GM10248 (cell line): ENCODE measurements at regions not wholly inside any gene's neighbourhood (a gene's known extent, or its start where the extent isn't known, plus 50 kb on each side); places are given as distances from the start of the nearest gene placed in this dataset.

ENCODE experiments used
- CTCF ChIA-PET: fragments of 300-600 bp; sonication (Branson Sonifier 250); formaldehyde crosslinking; extraction: SDS; loops from one replicate; lab custom pipeline; 2021; ENCODE audit warnings: antibody characterized with exemption; lab: Yijun Ruan, JAX
- POLR2A ChIA-PET: fragments of 350-650 bp; sonication (Branson Sonifier 250); formaldehyde crosslinking; extraction: SDS; loops from one replicate; lab custom pipeline; 2020; ENCODE audit warnings: antibody characterized with exemption; lab: Yijun Ruan, JAX
- DNase-seq: peaks from one replicate; pipeline ENCODE4 v3.0.0; 2012; ENCODE audit errors: extremely low spot score
- TF ChIP-seq, protein P1 (sequence below): IDR thresholded peaks from 2 replicates; pipeline ENCODE4 v1.5.1; 2012; ENCODE audit warnings: mild to moderate bottlenecking, low read depth; ENCODE audit errors: extremely low read depth, missing control alignments, control extremely low read depth

DNA sequence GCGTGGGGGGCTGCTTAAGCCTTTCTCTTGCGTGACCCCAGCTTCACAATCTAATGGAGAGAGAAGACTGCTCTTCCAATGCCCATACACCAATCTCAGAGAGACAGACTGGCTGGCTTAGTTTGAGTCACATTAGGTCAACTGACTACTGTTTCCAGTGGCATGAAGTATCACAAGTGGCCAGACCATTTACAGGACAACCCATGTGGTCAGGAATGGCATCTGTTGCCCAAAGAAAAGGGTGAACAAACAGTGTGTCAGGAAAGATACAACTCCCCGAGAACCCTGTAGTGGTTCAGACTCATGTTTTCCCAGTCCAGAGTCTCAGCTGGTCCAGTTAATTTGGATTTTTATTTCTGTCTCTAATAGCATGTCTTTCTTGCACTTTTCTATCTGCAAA, 177.4 kb upstream of the IL12B start:
- POLR2A ChIA-PET = no interaction called here
- CTCF ChIA-PET = interaction anchor here (4.9 kb wide), 1 partner anchor 9 kb away, joined by 47 read pairs; no protein-coding TSS in a partner anchor
- TF ChIP-seq, protein P1, sequence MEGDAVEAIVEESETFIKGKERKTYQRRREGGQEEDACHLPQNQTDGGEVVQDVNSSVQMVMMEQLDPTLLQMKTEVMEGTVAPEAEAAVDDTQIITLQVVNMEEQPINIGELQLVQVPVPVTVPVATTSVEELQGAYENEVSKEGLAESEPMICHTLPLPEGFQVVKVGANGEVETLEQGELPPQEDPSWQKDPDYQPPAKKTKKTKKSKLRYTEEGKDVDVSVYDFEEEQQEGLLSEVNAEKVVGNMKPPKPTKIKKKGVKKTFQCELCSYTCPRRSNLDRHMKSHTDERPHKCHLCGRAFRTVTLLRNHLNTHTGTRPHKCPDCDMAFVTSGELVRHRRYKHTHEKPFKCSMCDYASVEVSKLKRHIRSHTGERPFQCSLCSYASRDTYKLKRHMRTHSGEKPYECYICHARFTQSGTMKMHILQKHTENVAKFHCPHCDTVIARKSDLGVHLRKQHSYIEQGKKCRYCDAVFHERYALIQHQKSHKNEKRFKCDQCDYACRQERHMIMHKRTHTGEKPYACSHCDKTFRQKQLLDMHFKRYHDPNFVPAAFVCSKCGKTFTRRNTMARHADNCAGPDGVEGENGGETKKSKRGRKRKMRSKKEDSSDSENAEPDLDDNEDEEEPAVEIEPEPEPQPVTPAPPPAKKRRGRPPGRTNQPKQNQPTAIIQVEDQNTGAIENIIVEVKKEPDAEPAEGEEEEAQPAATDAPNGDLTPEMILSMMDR = no peak
- no peak for DNase-seq

DNA sequence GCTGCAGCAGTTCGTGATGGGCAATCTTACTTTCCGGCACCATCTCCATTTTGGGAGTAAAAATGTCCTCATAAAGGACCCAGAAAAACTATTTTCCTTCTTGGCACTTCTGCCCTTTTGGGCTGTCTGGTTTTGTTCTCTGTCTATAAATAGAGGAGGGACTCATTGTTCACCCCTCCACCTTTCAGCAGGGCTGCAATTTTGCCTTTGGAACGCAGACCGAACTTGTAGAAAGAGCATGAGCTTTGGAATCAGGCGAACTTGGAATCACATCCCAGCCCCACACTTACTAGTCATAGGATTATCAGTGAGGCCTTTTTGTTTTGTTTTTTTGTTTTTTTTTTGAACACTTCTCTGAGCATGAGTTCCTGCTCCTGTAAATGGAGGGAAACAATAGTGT, 178.1 kb upstream of the IL12B start:
- CTCF ChIA-PET = interaction anchor here (0.6 kb wide), 1 partner anchor 1838 kb away, joined by 3 read pairs; no protein-coding TSS in a partner anchor
- TF ChIP-seq, protein P1 = no peak
- POLR2A ChIA-PET = no interaction called here
- DNase-seq = no peak

DNA sequence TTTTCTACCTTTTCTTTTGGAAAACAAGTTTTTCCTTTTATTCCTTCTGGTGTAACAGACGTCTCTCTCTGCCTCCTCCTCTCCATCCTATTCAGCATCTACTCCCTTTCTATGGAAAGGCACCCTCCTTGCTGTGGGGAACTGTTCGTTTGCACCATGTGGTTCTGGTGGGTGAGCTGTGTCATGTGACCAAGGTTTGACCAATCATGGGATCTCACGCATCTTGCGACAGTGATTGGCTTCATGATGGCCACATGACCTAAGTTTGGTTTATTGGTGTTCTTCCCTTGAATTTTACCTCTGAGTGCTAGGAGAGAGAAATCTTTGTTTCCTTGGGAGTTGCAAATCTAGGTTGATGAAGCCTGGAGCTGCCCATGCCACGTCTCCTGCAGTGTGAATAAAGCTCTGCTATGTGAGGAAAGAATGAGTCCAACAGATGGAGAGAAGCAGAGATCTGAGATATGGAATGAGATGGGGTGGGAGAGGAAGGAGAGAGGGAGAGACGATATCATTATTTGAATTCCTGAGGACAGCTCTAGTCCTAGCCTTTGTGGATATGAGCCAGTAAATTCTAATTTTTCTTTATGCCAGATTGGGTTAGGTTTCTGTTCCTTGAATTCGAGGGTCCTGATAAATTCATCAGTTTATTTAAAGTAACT, 178.8 kb upstream of the IL12B start:
- TF ChIP-seq, protein P1 = no peak
- DNase-seq = no peak
- POLR2A ChIA-PET = no interaction called here
- CTCF ChIA-PET = no interaction called here

DNA sequence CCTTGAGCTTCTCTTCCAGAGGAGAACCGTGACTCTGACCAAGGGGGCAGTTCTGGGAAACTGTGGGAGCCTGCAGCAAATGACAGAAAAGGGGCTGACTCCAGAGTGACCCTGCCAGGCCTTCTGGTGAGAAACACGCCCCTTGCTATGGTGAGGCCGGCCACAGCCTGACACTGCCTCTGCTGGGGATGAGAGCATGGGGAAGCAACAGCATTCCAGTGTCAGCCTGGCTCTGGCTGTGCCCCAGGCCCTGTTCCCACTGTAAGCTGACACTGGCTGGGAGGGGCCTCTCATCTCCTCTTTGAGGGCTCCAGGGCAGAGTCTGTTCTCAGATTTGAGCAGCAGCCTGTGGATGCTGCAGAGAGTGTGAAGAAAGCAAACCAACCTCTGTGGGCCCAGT, 180.0 kb upstream of the IL12B start:
- DNase-seq = no peak
- ChIA-PET POLR2A (no interaction called here), CTCF (no interaction called here)
- TF ChIP-seq, protein P1 = no peak

DNA sequence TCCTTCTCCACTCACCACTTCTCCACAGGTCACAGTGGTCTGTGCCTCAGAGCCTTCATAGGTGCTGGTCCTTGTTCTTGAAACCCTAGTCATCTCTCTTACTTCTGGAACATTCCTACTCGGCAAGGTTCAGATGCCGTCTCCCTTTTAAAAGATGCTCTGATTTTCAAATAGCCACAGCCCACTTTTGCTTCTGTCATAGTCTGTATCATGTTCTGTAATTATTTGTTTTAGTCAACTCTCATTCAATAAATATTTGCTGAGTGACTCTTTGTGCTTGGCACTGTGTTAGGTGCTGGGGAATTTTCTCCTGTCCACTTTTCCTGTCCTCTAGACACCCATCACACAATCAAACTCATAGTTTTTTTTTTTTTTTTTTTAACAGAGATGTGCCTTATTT, 181.3 kb upstream of the IL12B start:
- TF ChIP-seq, protein P1 = no peak
- CTCF ChIA-PET = no interaction called here
- no peak for DNase-seq
- POLR2A ChIA-PET = no interaction called here

DNA sequence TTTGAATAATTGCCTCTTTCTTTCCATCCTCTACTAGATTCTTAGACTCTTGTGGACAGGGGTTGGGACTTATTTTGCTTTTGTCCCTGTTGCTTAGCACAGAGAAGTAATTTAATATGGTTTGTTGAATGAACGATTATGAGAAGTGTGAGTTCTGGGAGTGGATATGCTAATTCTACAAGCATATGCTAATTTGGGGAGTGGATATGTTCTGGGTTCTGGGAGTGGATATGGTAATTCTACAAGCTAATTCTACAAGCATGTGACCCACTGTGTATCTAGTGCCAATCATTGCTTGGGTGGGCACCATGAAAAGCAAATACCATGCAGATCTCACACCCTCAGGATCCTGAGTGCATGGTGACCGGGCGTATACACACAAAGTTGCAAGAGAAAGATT, 181.8 kb upstream of the IL12B start:
- POLR2A ChIA-PET = no interaction called here
- CTCF ChIA-PET = no interaction called here
- no peak for DNase-seq
- TF ChIP-seq, protein P1 = no peak
